NCI-H146 treated with DMSO at 0.1 percent for 48 hours (cell line): ENCODE measurements at regions not wholly inside any gene's neighbourhood (a gene's known extent, or its start where the extent isn't known, plus 50 kb on each side); places are given as distances from the start of the nearest gene placed in this dataset.
"Not testable (repeated sequence)": the region's sequence is repeated elsewhere in the genome, so short reads cannot be mapped to it uniquely, and the experiment has no call there.

Experiments used
- DNase-seq: peaks from one replicate; lab custom pipeline; 2025; ENCODE audit not compliant: unreplicated experiment; lab: John Stamatoyannopoulos, UW

DNA sequence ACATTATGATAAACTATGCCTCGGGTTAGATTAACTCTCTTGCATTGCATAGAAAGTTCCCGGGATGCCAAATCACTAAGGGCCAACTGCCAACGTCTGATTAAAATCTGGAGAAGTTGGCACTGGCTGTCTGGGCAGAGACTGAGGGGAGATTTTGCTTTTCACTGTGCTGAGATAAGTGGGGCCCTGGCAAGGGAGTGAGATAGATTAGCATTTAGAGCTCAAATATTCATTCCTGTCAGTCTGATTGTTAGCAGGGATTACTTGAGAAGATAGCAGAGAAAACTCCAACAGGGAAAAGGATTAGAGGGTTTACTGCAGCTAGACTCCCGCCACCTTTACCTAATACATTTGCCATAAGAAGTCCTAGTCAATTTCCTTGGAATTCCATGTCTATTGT, 714.1 kb upstream of the CHRM3 start:
- DNase-seq, result no peak

DNA sequence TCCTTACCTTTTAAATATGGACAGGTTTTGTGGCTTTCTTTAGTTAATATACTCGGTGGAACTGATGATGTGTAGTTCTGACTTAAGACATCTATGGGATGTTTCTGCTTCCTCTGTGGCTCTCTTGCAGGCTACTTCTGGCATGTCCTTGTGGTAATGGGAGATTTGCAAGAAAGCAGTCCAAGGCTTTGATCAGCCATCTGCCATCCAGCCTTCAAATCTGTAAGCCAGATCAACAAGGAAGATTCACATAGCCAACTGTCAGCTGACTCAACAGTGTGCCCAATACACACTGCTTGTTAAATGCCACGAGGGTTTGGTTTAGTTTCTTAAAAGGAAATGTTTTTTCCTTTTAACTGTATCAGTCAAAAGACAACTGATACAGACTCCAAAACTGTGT, 722.2 kb upstream of the CHRM3 start:
- DNase-seq, result no peak

DNA sequence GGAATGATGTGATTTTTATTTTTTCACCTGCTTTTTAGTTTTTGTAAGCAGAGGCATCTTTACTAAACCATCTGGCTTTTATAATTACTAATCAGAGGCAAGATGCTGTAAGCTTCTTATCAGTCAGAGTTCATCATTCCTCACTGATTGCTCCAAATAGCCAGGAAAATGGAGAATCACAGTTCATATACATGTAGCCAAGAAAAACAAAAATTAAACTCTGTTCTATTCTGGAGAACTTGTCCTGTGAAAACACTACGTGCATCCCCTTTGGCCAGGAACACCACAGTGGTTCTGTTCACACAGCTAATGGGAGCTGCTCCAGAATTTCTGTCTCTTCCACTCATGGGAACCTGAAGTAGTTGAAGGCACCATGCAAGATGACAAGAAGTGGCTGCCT, 725.5 kb upstream of the CHRM3 start:
- DNase-seq, result no peak

DNA sequence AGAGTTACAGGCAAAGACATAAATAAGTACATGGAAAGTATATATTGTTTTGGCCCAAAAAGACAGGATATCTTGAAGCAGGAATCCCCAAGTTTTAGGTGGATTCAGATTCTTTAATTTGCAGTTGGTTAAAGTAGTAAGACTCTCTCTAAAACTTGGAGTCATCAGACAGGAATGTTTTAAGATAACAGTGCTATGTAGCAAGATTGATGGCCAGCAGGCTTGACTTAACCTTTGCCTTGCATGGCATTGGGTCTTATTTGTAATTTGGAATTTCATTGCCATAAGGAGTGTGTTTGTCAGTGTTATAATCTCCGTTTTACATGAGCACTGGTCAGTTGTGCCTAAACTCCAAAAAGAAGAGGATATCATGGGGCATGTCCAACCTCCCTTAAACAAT, 727.6 kb upstream of the CHRM3 start:
- DNase-seq, result no peak

DNA sequence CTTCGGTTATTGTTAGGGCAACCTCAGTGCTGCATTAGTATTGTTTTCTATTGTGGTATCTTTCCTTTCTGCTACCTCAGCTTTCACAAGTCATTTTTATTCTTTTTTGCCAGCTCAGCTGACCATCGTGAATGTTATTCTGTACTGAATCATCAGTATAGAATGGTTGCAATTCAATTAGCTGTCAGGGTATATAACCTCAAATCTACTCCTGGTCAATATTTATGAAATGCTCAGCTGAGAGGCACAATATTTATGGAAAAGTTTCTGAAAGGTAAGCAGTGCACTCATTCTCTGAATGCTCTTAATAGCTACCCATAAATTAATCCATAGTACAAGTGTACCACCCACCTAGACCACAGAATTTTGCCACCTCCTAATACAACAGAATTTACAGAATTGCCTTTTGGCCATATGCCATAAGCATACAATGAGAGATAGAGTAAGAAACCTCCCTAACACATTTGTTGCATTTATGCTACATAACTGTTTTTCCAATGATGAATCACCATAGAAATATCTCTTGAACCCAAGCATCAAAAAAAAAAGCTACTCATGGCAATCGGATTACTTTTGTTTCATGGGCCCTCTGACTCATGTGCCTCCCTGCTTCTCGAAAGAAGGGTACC, 732.6 kb upstream of the CHRM3 start:
- DNase-seq, result no peak

DNA sequence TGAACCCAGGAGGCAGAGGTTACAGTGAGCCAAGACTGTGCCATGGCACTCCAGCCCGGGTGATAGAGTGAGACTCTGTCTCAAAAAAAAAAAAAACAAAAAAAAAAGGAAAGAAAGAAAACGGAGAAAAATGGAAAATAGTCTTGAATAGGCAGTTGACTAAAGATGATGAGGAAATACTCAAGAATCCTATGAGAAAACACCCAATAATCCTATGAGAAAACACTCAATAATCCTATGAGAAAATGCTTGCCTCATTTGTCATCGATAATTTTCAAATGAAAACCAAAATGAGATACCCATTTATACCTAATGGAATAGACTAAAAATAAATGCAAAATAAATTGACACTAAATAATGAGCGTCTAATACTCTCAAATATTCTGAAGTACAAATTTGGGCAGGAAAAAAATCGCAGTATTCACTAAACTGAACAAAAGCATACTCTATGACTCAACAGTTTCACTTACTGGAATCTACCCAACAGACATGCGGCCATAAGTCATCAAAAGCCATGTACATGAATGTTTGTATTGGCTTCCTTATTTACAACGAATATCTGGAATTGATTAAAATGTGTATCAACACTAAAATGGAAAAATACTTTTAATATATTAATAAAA, 733.9 kb upstream of the CHRM3 start:
- DNase-seq, result no peak

DNA sequence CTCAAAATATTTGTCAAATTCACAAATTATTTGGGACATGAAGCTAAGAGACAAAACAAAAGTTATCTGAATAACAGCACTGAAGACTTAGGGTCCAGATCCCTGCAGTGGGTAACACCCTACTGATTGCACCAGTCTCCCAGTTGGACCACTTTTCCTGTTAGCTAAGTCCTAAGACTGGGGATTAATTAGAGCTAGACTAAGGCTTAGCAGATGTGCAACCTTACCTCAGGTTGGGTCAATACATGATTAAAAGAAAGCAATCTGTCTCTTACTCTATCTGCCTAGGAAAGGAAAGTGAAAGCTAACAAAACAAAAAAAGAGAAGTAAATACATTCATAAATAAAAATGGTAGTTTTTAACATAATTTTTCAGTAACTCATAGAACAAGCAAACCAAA, 737.2 kb upstream of the CHRM3 start:
- no peak for DNase-seq

DNA sequence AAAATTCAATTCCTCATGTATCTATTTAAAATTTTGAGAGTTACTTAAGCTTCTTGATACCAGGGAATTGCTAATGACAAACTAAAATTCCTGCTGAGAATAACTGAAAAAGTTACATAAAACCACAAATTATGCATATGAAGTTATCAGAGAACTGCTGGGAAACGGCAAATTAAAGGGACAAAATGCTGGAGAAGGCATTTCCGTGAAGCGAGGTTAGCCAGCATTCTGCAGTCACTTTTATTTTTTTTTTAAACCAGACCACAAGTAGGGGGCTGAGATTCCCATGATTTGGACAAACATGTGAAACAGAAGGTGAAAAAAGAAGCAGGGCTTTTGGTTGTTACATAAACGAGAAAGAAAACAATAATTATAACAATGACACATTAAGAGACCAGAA, 737.6 kb upstream of the CHRM3 start:
- no peak for DNase-seq

DNA sequence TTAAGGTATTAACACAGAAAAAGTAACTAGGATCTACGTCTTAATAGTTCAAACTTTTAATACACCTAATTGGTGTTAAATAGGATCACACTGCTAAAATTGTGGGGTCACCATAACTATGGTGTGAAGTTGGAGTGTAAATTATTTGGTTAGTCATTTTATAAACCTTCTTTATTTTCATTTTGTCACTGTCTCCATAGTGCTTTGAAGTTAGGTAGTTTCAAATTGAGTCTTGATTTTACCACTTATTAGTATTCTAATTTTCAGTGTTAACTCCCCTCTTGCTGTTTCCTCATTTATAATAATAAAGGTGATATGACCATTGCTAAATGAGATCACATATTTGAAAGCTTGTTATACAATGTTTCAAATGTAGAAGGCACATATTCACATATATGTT, 738.1 kb upstream of the CHRM3 start:
- DNase-seq, result no peak

DNA sequence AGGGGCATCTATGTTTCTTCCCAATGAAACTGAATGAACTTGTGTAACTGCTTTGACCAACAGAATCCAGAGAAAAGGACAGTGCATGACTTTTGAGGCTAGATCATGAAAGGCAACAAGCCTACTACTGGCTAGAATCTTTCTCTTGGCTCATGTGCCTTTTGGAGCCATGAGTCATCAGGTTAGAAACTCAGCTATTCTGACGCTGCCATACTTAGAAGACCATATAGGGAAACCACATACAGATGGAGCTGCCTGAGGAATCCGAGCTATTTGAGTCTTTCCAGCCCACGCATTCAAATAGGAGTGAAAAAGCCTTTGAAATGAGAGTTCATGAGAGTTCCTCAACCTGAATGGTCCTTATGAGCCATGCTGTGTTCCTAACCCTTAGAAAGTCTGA, 738.5 kb upstream of the CHRM3 start:
- DNase-seq, result no peak

DNA sequence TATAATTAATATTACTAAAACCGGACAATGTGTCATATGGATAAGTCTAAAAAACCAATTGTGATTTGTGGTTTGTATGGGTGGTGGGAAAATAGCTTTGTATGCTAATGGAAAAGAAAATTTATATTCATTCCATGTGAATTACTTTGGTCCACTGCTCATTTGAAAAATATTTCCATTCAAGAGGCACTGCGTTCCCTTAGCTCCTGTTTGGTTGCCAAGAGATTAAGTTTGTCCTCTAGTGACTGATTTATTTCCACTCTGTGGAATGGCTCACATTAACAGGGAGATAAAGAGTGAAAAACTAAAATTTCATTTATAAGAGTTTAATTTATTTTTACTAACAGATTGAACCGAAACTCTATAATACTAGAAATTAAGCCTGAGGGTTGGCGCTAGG, 744.1 kb upstream of the CHRM3 start:
- DNase-seq, result no peak

DNA sequence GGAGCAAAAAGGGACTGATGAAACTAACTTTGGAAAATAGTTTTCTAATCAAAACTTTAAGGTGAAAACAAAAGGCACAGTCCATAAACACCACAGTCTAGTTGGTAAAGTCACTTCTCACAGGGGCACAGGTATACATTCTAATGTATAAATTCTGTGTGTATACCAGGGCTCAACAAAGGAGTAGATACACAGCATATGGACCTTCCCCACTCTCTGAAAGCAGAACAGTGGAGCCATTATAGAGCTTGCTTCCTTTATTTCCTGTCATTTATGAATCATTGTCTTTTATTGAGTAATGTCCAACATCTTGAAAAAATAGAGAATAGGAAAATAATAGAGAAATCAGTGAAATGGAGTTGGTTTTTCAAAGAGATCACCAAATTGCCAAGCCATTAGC, 746.5 kb upstream of the CHRM3 start:
- DNase-seq, result no peak

DNA sequence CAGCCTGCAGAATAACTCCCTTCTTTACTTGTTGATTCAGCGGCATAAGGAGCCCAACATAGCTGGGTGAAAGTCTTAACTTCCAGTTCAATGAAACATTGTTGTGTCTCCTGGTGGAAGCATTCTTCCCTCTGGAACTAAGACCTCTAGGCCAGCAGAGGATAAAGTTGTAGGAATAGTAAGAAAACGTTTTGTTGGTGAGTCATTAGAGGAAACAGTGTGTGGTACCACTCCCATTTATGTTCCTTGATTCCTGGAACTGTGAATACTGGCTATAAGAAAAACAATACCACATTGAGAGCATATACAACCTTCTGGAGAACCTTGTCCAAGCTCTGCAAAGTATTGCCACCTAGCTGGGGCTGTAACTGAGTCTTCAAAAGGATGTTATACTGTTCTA, 737.4 kb upstream of the ZP4 start:
- no peak for DNase-seq

DNA sequence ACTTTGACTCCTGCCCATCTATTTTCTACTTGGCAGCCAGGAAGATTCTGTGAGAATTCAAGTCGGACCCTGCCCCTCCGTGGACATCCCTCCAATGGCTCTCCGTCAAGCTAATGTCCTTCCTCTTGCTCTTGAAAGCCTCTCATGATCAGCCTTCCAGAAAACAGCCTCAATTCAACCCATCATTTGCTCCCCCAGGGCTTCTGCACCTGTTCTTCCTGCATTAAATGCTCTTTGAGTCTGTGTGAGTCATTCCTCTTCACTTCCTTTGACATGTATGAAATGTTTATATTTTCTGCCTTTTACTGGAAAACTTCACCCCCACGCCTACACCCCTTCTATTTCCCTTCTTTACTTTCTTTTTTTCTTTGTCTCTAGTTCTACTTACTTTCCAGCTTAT, 734.1 kb upstream of the ZP4 start:
- DNase-seq, result no peak

DNA sequence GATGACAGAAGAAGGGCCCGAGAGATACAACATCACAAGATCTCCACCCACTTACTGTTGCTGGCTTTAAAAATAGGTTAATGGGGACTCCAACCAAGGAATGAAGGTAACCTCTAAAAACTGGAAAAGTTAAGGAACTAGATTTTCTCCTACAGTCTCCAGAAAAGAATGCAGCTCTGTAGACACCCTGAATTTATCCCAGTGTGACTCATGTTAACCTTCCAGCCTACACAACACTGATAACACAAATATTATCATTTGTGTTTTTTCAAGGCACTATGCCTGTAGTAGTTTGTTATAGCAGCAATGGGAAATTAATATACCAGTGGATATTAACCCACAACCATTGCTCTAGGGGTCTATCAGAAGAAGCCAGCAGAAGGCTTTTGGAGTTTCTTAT, 730.7 kb upstream of the ZP4 start:
- no peak for DNase-seq

DNA sequence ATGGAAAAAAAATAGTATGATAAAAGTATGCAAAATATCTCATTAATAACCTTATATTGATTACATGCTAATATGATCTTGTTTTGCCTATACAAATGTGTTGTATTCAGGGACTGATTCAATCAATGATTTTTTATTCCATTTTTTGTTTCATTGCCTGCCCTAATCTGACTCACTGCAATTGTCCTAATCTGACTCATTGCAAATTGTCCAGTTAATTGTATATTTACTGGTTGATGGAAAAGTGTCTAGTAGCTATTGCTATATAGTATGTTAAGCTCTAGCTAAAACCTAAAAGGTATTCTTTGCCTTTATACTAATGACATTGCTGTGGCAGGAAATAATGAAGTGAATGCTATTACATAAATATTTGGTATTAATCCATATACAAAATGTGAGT, 728.9 kb upstream of the ZP4 start:
- no peak for DNase-seq

DNA sequence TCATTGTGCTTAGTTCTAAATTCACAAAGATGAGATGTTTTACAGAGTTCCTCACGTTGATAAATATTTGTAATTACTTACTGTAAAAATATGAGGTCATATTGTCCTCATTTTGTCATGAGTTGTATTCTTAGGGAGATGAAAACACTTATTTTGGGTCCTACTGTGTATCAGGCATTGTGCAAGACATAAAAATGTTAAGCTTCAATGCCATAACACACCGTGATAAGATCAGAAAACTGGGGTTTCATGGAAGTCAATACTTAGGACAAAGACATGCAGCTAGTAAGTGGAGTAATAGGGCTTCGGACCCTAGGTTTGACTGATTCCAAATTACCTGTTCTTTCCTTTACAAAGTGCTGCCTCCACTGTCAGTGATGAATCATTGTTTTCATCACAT, 720.7 kb upstream of the ZP4 start:
- DNase-seq, result no peak

DNA sequence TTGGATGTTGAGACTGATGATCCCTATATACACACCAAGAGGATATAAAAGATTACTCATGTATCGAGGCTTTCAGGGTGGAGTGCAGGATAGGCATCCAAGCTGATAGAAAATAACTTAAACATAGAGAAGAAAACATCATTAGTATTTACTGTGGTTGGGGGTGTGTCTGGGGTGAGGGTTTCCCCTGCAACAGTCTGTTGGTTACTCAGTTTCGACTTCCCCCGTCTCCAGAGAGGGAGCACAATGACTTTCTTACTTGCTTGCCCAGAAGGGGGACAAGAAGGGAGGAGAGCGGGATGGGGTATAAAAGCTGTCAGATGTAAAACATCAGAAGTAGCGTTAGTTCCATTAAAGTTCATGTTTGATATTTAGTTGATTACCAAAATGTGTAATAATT, 717.4 kb upstream of the ZP4 start:
- DNase-seq, result no peak

DNA sequence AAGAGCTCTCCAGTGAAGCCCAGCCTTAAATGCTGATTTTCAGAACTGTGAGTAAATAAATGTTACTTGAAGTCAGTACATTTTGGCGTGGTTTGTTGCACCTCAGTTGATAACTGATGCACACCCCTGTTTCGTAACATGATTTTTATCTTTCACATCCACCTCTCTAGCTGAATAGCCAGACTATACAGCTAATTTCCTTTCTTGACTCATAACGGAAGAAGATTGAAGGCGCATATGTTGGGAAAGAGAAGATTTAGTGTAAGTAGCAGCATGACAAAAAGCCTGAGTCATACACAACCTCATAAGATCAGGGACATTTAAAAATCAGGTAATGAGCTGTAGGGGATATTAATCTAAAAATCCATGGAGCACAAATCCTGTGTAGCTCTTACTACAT, 716.2 kb upstream of the ZP4 start:
- no peak for DNase-seq

DNA sequence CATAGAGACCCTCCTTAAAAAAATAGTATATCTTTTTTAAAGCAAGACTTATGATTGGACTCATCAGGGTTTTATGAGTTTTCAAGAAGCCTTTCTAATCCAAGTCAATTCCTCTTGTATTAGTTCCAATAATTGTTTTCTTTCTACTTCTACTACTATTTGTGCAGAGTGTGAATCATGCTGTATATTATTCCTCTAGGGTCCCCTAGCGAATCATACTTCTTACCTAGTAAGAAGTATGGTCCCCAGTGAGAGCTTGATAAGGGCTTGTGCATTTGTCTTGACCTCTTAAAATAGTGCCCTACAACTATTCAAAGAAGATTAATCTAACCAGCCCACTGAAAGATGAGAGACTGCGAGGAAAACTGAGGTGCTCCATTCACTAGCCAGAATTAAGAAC, 715.7 kb upstream of the ZP4 start:
- no peak for DNase-seq

DNA sequence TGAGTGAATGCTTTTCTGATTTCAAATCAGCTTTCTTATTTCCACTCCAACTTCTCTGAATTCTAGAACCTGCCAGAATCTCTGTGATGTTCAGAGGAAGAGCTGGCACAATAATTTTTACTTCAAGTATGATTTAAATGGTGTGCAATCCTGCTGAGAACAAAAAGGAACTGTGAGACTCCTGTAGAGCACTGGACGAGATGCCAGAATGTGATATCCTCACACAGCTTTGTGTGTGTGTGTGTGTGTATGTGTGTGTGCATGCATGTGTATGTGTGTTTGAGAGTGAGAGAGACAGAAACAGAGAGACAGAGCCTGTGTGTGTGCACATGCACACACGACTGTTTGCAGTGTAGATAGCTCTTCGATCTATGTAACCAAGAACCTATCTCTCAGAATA, 713.6 kb upstream of the ZP4 start:
- DNase-seq, result no peak

DNA sequence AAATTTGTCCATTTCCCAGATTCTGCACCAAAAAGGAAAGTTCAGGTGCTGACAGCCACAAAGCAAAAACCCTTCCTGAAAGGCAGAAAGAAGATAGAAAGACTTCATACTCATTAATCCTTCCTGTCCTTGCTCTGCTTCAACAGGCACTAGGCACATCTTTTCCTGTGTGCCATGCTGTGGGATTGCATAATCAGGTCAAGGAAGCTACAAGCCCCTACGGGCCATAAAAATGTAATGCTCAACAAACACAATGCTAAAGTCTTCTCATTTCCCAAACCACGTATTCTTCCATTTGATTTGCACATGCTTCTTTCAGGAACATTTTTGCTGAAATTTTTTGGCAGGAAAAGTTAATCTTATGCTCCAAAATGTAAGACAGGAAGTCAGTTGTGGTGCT, 710.9 kb upstream of the ZP4 start:
- not testable (repeated sequence) for DNase-seq

DNA sequence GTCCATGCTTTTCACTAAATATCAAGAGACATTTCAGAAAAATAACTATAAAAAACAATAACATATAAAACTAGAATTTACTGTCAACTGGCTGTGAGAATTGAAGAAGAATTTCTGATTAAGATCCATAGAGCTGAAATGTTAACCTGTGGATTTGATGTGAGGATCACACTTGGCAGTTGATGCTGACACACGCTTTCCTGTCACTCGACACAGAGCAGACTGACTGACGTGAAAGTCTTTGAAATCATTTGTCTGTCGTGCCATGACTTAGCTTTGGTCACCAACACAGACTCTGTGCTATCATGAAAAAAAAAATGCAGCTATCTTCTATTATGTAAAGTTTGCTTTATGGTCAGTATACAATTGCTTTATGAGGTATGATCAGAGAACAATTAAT, 706.0 kb upstream of the ZP4 start:
- DNase-seq, result no peak
